ENCODE measurements at regions not wholly inside any gene's neighbourhood (a gene's known extent, or its start where the extent isn't known, plus 50 kb on each side); places are given as distances from the start of the nearest gene placed in this dataset.

GRCh38 chr15:69797615-69798014 is 300.1 kb downstream of the TLE3 start:
- TF ChIP-seq CTCF (IDR thresholded peaks at IDR 0.05) (no peak), POLR2AphosphoS5 (IDR thresholded peaks at IDR 0.05) (no peak)
